T1000 (cell line): ENCODE measurements at regions not wholly inside any gene's neighbourhood (a gene's known extent, or its start where the extent isn't known, plus 50 kb on each side); places are given as distances from the start of the nearest gene placed in this dataset.

Experiments
- DNase-seq: peaks from one replicate; lab custom pipeline; 2025; ENCODE audit warnings: mixed read lengths; lab: John Stamatoyannopoulos, UW

GRCh38 chr2:12254280-12254860, 462.4 kb upstream of the TRIB2 start:
- DNase-seq: no peak

DNA sequence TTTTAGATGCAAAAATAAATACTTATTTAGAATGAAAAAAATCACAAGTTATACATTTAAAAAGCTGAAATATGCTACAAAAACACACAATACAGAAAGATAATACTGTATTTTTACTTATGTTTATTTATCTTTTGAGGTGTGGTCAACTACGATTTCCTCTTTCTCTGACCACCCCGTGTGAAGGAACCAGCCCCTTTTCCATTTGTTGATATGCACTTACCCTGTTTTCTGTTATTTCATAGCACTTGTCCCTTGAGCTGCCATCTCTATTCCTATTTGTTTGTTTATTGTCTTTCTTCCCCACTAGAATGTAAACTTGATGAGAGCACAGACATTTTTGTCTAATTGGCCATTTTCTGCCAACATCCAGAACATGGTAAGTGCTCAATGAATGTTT, 460.5 kb upstream of the TRIB2 start:
- no peak for DNase-seq

DNA sequence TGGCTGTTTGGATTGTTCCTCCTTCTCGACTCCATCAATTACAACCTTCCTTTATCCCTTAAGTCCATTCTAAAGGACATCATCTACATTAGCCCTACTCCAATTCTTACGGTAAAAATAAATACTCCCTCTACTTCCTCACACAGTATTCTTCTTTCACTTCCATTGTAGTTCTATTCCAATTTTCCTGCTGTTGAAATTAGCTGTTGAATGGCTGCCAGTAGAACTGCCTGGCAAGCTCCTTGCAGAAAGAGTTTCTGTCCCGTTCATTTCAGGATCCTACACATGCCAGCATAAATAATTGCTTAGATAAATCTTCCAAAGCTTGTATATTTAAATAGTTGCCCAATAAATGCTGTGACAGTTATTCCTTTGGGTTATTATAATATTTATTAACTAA, 459.3 kb upstream of the TRIB2 start:
- DNase-seq: no peak

- DNase-seq: no peak
Observed at GRCh38 chr2:12259493-12259892, 457.2 kb upstream of the TRIB2 start.

DNA sequence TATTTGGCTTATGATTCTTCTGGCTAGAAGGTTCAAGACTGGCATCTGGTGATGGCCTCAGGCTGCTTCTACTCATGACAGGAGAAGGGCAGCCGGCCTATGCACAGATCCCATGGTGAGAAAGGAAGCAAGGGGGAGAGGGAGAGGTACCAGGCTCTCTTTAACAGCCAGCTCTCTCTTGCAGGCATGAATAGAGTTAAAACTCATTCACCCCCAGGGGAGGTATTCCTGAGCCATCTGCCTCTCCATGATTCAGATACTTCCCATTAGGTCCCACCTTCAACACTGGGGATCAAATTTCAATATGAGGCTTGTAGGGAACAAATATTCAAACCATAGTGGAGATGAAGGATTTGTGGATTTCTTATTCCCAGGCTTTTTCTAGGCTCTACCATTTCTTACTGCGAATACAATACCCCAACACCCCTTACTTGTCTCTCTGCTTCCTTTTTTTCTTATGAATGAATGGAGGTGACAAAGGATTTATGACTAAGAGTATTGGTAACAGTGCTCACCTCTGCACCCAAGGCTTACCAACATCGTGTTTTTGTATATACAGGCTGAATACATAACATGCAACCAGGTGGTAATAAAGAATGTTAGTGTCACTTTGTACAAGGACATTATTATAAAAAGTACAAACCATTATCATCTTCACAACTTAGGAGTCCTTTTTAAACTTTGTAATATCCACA, 454.6 kb upstream of the TRIB2 start:
- DNase-seq: no peak

- no peak for DNase-seq
Observed at GRCh38 chr2:12262681-12263436, 453.9 kb upstream of the TRIB2 start.

- DNase-seq: no peak
Observed at GRCh38 chr2:12263730-12264129, 453.0 kb upstream of the TRIB2 start.

DNA sequence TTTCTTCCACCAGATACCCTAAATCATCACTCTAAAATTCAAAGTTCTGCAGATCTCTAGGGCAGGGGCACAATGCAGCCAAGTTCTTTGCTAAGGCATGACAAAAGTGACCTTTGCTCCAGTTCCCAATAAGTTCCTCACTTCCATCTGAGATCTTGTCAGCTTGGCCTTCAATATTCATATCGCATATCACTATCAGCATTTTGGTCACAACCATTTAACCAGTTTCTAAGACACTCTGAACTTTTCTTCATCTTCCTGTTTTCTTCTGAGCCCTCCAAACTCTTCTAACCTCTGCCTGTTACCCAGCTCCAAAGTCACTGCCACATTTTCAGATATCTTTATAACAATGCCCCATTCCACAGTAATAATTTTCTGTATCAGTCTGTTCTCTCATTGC, 452.6 kb upstream of the TRIB2 start:
- no peak for DNase-seq

- DNase-seq: no peak
Observed at GRCh38 chr2:12265646-12266045, 451.1 kb upstream of the TRIB2 start.

GRCh38 chr2:12267042-12267441, 449.7 kb upstream of the TRIB2 start:
- no peak for DNase-seq

GRCh38 chr2:12269041-12269972, 447.4 kb upstream of the TRIB2 start:
- no peak for DNase-seq

GRCh38 chr2:12270876-12271588, 445.7 kb upstream of the TRIB2 start:
- no peak for DNase-seq

- no peak for DNase-seq
Observed at GRCh38 chr2:12271589-12271984, 445.1 kb upstream of the TRIB2 start.

- no peak for DNase-seq
Observed at GRCh38 chr2:12273111-12273510, 443.6 kb upstream of the TRIB2 start.

DNA sequence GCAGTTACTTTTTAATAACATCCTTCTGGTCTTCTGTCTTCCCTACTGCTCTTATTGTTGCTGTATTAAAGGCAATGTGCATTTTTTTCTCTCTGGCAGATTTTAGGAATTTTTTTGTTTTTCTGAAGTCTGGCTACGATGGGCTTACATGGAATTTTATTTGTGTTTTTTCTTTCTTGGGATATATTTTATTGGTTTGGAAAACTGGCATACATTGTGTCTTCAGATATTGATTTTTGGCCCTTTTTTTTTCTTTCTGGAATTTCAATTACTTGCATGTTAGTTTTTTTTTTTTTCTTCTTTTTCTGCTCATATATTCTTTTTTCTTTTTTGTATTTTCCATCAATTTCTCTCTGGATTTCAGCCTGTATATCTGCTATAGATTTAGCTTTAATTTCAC, 442.1 kb upstream of the TRIB2 start:
- DNase-seq: no peak

DNA sequence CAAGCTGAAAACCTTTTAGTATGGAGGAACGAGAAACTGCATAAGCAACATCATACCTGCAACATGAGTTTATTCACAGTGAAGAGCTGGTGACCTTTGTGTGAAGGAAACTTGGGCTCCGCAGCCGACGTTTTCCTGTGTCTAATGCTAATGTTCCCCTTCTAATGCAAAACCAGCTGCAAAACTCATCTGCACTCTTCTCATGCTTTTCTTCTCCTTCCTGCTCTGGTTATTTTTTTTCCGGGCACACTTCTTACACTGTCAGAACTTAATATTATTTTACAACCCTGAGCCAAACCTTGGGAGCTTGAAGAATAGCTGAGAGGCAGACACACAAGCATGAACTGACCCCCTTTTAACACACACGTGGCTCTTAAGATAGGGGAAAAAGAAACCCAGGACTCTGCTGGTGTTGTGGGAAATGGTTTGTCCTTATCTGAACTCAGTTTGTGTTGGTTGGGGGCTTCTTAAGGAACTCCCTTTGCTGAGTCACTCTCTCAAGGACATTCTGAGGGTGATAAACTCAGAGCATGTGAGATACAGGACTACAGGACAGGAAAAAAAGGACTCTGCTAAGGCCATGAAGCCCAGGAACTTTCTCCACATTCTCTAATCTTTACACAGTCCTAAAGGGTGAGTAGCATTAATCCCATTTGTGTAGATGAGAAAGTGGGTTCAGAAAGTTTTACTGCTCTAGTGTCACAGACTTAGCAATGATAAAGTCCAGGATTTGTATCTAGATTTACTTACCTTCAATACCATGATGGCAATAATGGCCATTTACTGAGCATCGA, 439.3 kb upstream of the TRIB2 start:
- no peak for DNase-seq

GRCh38 chr2:12278217-12278750, 438.5 kb upstream of the TRIB2 start:
- DNase-seq: no peak

GRCh38 chr2:12282780-12283695, 433.7 kb upstream of the TRIB2 start:
- DNase-seq: no peak

GRCh38 chr2:12284037-12284436, 432.7 kb upstream of the TRIB2 start:
- DNase-seq: no peak
